SH-SY5Y (cell line): ENCODE measurements at regions not wholly inside any gene's neighbourhood (a gene's known extent, or its start where the extent isn't known, plus 50 kb on each side); places are given as distances from the start of the nearest gene placed in this dataset.

ENCODE experiments used
- GATA2 ChIP-seq: IDR thresholded peaks from 2 replicates; pipeline ENCODE4 v1.6.1; 2011; ENCODE audit warnings: mild to moderate bottlenecking, low read depth, low read length
- GATA3 ChIP-seq: IDR thresholded peaks from 2 replicates; pipeline ENCODE4 v1.6.1; 2011; ENCODE audit warnings: low read depth, mild to moderate bottlenecking, low read length, moderate library complexity

GRCh38 chr20:24810676-24811407 lies 138.2 kb upstream of the CST7 start:
- no peak for TF ChIP-seq GATA2
- TF ChIP-seq GATA3: no peak
